DND-41 (cell line): ENCODE measurements at regions not wholly inside any gene's neighbourhood (a gene's known extent, or its start where the extent isn't known, plus 50 kb on each side); places are given as distances from the start of the nearest gene placed in this dataset.

Source experiments
- ATAC-seq: fragments of 200-7000 bp; cut with Tn5 transposase; 3 replicates; pipeline ENCODE4 v1.9.1; 2021; ENCODE audit warnings: low read depth; ENCODE audit not compliant: insufficient read depth
- DNase-seq: peaks from one replicate; pipeline ENCODE4 v3.0.0-alpha.2; 2020
- H2AFZ ChIP-seq: 2 replicates; pipeline ENCODE4 v1.6.0; 2012; ENCODE audit warnings: low read depth, low read length
- H3K27ac ChIP-seq: 2 replicates; pipeline ENCODE4 v1.5.1; 2012; ENCODE audit warnings: low read length, inconsistent platforms
- H3K27me3 ChIP-seq: fragments of 200-600 bp; sonication (generic); 2 replicates; pipeline ENCODE4 v1.6.0; 2012; ENCODE audit warnings: low read length, mild to moderate bottlenecking, inconsistent platforms; ENCODE audit not compliant: insufficient read depth, poor library complexity
- H3K36me3 ChIP-seq: 2 replicates; pipeline ENCODE4 v1.5.1; 2012; ENCODE audit warnings: low read length, inconsistent platforms; ENCODE audit not compliant: insufficient read depth
- H3K4me1 ChIP-seq: 2 replicates; pipeline ENCODE4 v1.5.1; 2012; ENCODE audit warnings: mild to moderate bottlenecking, low read length; ENCODE audit not compliant: insufficient read depth
- H3K4me2 ChIP-seq: 2 replicates; pipeline ENCODE4 v1.6.0; 2012; ENCODE audit warnings: mild to moderate bottlenecking, moderate library complexity, low read length, inconsistent platforms; ENCODE audit not compliant: insufficient read depth
- H3K4me3 ChIP-seq, 2 experiments: fragments of 200-600 bp in 1 of 2; shearing (Covaris generic) in 1 of 2; 2 replicates each; pipeline ENCODE4 v1.5.1; 2012 to 2016; ENCODE audit warnings: inconsistent platforms in 2 of 2, low read length in 2 of 2, mild to moderate bottlenecking in 2 of 2, low read depth in 1 of 2, moderate library complexity in 1 of 2
- H3K79me2 ChIP-seq: 2 replicates; pipeline ENCODE4 v1.6.0; 2012; ENCODE audit warnings: low read length, inconsistent platforms; ENCODE audit not compliant: insufficient read depth
- H3K9ac ChIP-seq: 2 replicates; pipeline ENCODE4 v1.6.0; 2012; ENCODE audit warnings: low read depth, mild to moderate bottlenecking, inconsistent platforms, low read length, moderate library complexity
- H3K9me3 ChIP-seq: 2 replicates; pipeline ENCODE4 v1.5.1; 2012; ENCODE audit warnings: low read length, moderate library complexity, mild to moderate bottlenecking, inconsistent platforms; ENCODE audit not compliant: insufficient read depth, severe bottlenecking
- H4K20me1 ChIP-seq: 2 replicates; pipeline ENCODE4 v1.6.0; 2012; ENCODE audit warnings: low read length; ENCODE audit not compliant: insufficient read depth
- EZH2 ChIP-seq: IDR thresholded peaks from 3 replicates; pipeline ENCODE4 v1.6.1; 2012; ENCODE audit warnings: borderline replicate concordance, low read depth, mild to moderate bottlenecking, moderate library complexity, low read length, inconsistent platforms; ENCODE audit not compliant: severe bottlenecking
- TF ChIP-seq, protein P1 (sequence below): IDR thresholded peaks from 2 replicates; pipeline ENCODE4 v1.5.1; 2012; ENCODE audit warnings: borderline replicate concordance, low read length, moderate library complexity, mild to moderate bottlenecking; ENCODE audit not compliant: poor library complexity, severe bottlenecking; ENCODE audit errors: extremely low read depth

GRCh38 chr9:14453286-14453685 lies 139.3 kb upstream of the NFIB start:
- DNase-seq (no peak), ATAC-seq (no peak)
- Histone ChIP-seq H3K4me3 (no peak overlapping the region), H4K20me1 (no peaks in the 10 kb centered on the region), H3K9me3 (no peaks in the 10 kb centered on the region), H3K27me3 (no peaks in the 10 kb centered on the region), H3K36me3 (no peaks in the 10 kb centered on the region), H3K9ac (no peak overlapping the region), H3K27ac (no peak overlapping the region), H3K79me2 (no peaks in the 10 kb centered on the region), H2AFZ (no peak overlapping the region), H3K4me2 (no peak overlapping the region), H3K4me1 (no peaks in the 10 kb centered on the region)
- TF ChIP-seq, protein P1, sequence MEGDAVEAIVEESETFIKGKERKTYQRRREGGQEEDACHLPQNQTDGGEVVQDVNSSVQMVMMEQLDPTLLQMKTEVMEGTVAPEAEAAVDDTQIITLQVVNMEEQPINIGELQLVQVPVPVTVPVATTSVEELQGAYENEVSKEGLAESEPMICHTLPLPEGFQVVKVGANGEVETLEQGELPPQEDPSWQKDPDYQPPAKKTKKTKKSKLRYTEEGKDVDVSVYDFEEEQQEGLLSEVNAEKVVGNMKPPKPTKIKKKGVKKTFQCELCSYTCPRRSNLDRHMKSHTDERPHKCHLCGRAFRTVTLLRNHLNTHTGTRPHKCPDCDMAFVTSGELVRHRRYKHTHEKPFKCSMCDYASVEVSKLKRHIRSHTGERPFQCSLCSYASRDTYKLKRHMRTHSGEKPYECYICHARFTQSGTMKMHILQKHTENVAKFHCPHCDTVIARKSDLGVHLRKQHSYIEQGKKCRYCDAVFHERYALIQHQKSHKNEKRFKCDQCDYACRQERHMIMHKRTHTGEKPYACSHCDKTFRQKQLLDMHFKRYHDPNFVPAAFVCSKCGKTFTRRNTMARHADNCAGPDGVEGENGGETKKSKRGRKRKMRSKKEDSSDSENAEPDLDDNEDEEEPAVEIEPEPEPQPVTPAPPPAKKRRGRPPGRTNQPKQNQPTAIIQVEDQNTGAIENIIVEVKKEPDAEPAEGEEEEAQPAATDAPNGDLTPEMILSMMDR: no peak
- no peak for TF ChIP-seq EZH2

- Histone ChIP-seq H3K79me2 (no peaks in the 10 kb centered on the region), H3K4me1 (no peaks in the 10 kb centered on the region), H3K27ac (no peak overlapping the region), H3K4me2 (no peak overlapping the region), H3K27me3 (no peaks in the 10 kb centered on the region), H2AFZ (no peak overlapping the region), H3K36me3 (no peaks in the 10 kb centered on the region), H4K20me1 (no peaks in the 10 kb centered on the region), H3K9ac (no peak overlapping the region), H3K9me3 (no peaks in the 10 kb centered on the region), H3K4me3 (no peak overlapping the region)
- TF ChIP-seq, protein P1: no peak
- no peak for TF ChIP-seq EZH2
- no peak for ATAC-seq
- DNase-seq: no peak
Observed at GRCh38 chr9:14452539-14452938, 138.6 kb upstream of the NFIB start.

DNA sequence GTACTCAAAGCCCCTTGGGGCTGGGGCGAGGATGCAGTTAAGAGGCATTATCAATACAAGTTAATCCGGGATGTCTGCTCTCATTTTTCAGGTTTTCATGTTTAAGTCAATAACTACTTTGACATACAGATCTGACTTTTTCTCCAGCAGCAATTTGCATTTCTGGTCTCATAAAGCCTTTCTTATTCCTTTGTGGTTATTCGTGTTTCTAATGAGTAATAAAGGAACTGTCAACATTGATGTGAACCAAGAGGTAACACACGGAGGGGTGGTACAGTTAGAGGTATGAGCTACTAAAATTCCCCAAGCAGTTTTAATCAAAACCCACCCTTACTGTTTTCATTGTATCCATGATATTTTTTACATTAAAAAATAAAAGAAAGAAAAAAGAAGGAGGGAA lies 138.0 kb upstream of the NFIB start:
- H3K9ac ChIP-seq: no peak overlapping the region
- no peak overlapping the region for H3K27ac ChIP-seq
- ATAC-seq (no peak), DNase-seq (no peak)
- H3K4me3 ChIP-seq: no peak overlapping the region
- H3K36me3 ChIP-seq: no peaks in the 10 kb centered on the region
- H3K79me2 ChIP-seq: no peaks in the 10 kb centered on the region
- H3K9me3 ChIP-seq: no peaks in the 10 kb centered on the region
- no peak overlapping the region for H3K4me2 ChIP-seq
- H3K4me1 ChIP-seq: no peaks in the 10 kb centered on the region
- H2AFZ ChIP-seq: no peak overlapping the region
- H3K27me3 ChIP-seq: no peaks in the 10 kb centered on the region
- H4K20me1 ChIP-seq: no peaks in the 10 kb centered on the region
- no peak for TF ChIP-seq EZH2
- TF ChIP-seq, protein P1: no peak

DNA sequence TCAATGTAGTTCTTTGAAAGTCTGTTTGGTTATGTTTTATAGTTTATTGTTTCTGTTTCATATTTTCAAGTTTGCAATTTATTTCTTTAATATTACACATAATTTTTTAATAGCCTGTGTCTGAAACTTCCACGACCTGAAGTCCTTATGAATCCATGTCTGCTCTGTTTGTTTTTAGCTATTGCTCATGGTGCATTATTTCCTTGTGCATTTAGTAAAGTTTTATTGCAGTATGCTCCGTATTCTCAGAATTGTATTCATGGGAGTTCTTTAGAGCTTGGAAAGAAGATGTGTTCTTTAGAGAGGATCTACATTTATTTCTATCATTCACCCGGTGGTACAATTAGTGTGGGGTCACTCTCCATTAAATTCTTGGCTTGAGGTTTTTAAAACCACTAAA lies 133.2 kb upstream of the NFIB start:
- H3K36me3 ChIP-seq: no peaks in the 10 kb centered on the region
- H4K20me1 ChIP-seq: no peaks in the 10 kb centered on the region
- no peak for DNase-seq
- H3K27me3 ChIP-seq: no peaks in the 10 kb centered on the region
- H3K4me3 ChIP-seq: no peak overlapping the region
- no peak overlapping the region for H2AFZ ChIP-seq
- H3K27ac ChIP-seq: no peak overlapping the region
- no peak overlapping the region for H3K4me2 ChIP-seq
- H3K9ac ChIP-seq: no peak overlapping the region
- H3K79me2 ChIP-seq: no peaks in the 10 kb centered on the region
- no peak for ATAC-seq
- no peaks in the 10 kb centered on the region for H3K9me3 ChIP-seq
- no peaks in the 10 kb centered on the region for H3K4me1 ChIP-seq
- TF ChIP-seq EZH2: no peak
- TF ChIP-seq, protein P1: no peak
